Transverse colon (tissue), 4 donors: ENCODE measurements at regions not wholly inside any gene's neighbourhood (a gene's known extent, or its start where the extent isn't known, plus 50 kb on each side); places are given as distances from the start of the nearest gene placed in this dataset.

Experiments
- POLR2A ChIP-seq: fragments of 450-650 bp; IDR thresholded peaks from one replicate; pipeline ENCODE4 v1.6.1; 2016; ENCODE audit warnings: antibody characterized with exemption, mild to moderate bottlenecking, moderate library complexity
- POLR2AphosphoS5 ChIP-seq, 3 donors: sonication (generic); formaldehyde crosslinking; IDR thresholded peaks; one replicate each; pipeline ENCODE4 v1.6.1; 2016; ENCODE audit warnings: antibody characterized with exemption in 3 of 3
- TF ChIP-seq, protein P1 (sequence below), 5 experiments: fragments of 200-600 bp in 3 of 5; fragments of 450-650 bp in 2 of 5; sonication (generic) in 3 of 5; IDR thresholded peaks; 1 replicate in 2 of 5; 2 replicates in 3 of 5; pipeline ENCODE4 v1.5.1; 2016 to 2017; ENCODE audit warnings: antibody characterized with exemption in 5 of 5, inconsistent platforms in 3 of 5, mild to moderate bottlenecking in 2 of 5, moderate library complexity in 1 of 5

DNA sequence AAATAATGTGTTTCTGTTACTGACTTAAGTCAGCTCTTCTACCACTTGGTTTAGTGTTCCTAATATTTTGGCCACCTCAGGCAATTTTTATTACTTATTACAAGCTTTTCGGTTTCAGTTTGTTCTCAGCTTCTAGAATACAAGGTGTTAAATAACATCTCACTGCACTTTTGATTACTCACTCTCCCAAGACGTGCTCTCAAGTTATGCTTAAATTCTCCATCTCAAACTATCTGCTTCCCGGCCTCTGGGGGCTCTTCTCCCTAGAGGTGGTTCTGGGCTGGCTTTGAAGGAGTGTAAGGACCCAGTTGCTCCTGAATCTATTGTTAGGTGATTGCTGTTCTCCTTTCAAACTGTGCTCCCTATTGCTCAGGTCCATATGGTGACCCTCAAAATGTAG lies 193.9 kb upstream of the DDHD1 start:
- TF ChIP-seq, protein P1, sequence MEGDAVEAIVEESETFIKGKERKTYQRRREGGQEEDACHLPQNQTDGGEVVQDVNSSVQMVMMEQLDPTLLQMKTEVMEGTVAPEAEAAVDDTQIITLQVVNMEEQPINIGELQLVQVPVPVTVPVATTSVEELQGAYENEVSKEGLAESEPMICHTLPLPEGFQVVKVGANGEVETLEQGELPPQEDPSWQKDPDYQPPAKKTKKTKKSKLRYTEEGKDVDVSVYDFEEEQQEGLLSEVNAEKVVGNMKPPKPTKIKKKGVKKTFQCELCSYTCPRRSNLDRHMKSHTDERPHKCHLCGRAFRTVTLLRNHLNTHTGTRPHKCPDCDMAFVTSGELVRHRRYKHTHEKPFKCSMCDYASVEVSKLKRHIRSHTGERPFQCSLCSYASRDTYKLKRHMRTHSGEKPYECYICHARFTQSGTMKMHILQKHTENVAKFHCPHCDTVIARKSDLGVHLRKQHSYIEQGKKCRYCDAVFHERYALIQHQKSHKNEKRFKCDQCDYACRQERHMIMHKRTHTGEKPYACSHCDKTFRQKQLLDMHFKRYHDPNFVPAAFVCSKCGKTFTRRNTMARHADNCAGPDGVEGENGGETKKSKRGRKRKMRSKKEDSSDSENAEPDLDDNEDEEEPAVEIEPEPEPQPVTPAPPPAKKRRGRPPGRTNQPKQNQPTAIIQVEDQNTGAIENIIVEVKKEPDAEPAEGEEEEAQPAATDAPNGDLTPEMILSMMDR (IDR thresholded peaks at IDR 0.05) = no peak
- TF ChIP-seq POLR2AphosphoS5 (IDR thresholded peaks at IDR 0.05) (no peak), POLR2A (no peak)
